ENCODE measurements at regions not wholly inside any gene's neighbourhood (a gene's known extent, or its start where the extent isn't known, plus 50 kb on each side); places are given as distances from the start of the nearest gene placed in this dataset.

- no peaks in the 10 kb centered on the region for H3K79me2 ChIP-seq (ENCODE audit: insufficient read depth, low read length)
- TF ChIP-seq CTCF (IDR thresholded peaks at IDR 0.05; ENCODE audit: extremely low read depth, low read depth, low read length): no peak
- peaks cover 9% of the 10 kb centered on the region for H3K4me1 ChIP-seq (ENCODE audit: insufficient read depth, low read length)
- H3K9me3 ChIP-seq (ENCODE audit: low read depth, low read length): no peaks in the 10 kb centered on the region
- H3K27me3 ChIP-seq (ENCODE audit: insufficient read depth, low read length): peaks cover 14% of the 10 kb centered on the region
- H4K20me1 ChIP-seq (ENCODE audit: insufficient read depth, low read length): no peaks in the 10 kb centered on the region
- H3K27ac ChIP-seq (ENCODE audit: low read depth, low read length): no peak overlapping the region
- no peaks in the 10 kb centered on the region for H3K36me3 ChIP-seq (ENCODE audit: insufficient read depth, low read length)
- no peak overlapping the region for H2AFZ ChIP-seq (ENCODE audit: low read length)
- no peak overlapping the region for H3K4me2 ChIP-seq (ENCODE audit: insufficient read depth, low read length)
- no peak for DNase-seq (ENCODE audit: insufficient read length, low spot score, missing footprints)
- H3K4me3 ChIP-seq (ENCODE audit: insufficient read depth, low read length): no peak overlapping the region
Observed at GRCh38 chr3:182686033-182686886, 107.0 kb upstream of the ATP11B start.

GRCh38 chr3:182690172-182690571, 103.1 kb upstream of the ATP11B start:
- DNase-seq (ENCODE audit: insufficient read length, low spot score, missing footprints): no peak
- H3K27me3 ChIP-seq (ENCODE audit: insufficient read depth, low read length): peaks cover 20% of the 10 kb centered on the region
- H3K4me3 ChIP-seq (ENCODE audit: insufficient read depth, low read length): no peak overlapping the region
- no peak overlapping the region for H2AFZ ChIP-seq (ENCODE audit: low read length)
- no peaks in the 10 kb centered on the region for H4K20me1 ChIP-seq (ENCODE audit: insufficient read depth, low read length)
- TF ChIP-seq CTCF (IDR thresholded peaks at IDR 0.05; ENCODE audit: extremely low read depth, low read depth, low read length): no peak
- H3K9me3 ChIP-seq (ENCODE audit: low read depth, low read length): no peaks in the 10 kb centered on the region
- no peak overlapping the region for H3K4me2 ChIP-seq (ENCODE audit: insufficient read depth, low read length)
- H3K27ac ChIP-seq (ENCODE audit: low read depth, low read length): no peak overlapping the region
- no peaks in the 10 kb centered on the region for H3K79me2 ChIP-seq (ENCODE audit: insufficient read depth, low read length)
- no peaks in the 10 kb centered on the region for H3K4me1 ChIP-seq (ENCODE audit: insufficient read depth, low read length)
- no peaks in the 10 kb centered on the region for H3K36me3 ChIP-seq (ENCODE audit: insufficient read depth, low read length)

GRCh38 chr3:182692021-182692420, 101.3 kb upstream of the ATP11B start:
- no peak overlapping the region for H2AFZ ChIP-seq (ENCODE audit: low read length)
- TF ChIP-seq CTCF (IDR thresholded peaks at IDR 0.05; ENCODE audit: extremely low read depth, low read depth, low read length): no peak
- no peaks in the 10 kb centered on the region for H3K36me3 ChIP-seq (ENCODE audit: insufficient read depth, low read length)
- no peak overlapping the region for H3K4me3 ChIP-seq (ENCODE audit: insufficient read depth, low read length)
- H3K27me3 ChIP-seq (ENCODE audit: insufficient read depth, low read length): peaks cover 16% of the 10 kb centered on the region
- H3K27ac ChIP-seq (ENCODE audit: low read depth, low read length): no peak overlapping the region
- DNase-seq (ENCODE audit: insufficient read length, low spot score, missing footprints): no peak
- no peaks in the 10 kb centered on the region for H3K9me3 ChIP-seq (ENCODE audit: low read depth, low read length)
- no peak overlapping the region for H3K4me2 ChIP-seq (ENCODE audit: insufficient read depth, low read length)
- no peaks in the 10 kb centered on the region for H3K4me1 ChIP-seq (ENCODE audit: insufficient read depth, low read length)
- no peaks in the 10 kb centered on the region for H4K20me1 ChIP-seq (ENCODE audit: insufficient read depth, low read length)
- no peaks in the 10 kb centered on the region for H3K79me2 ChIP-seq (ENCODE audit: insufficient read depth, low read length)

GRCh38 chr3:182692695-182693094, 100.6 kb upstream of the ATP11B start:
- TF ChIP-seq CTCF (IDR thresholded peaks at IDR 0.05; ENCODE audit: extremely low read depth, low read depth, low read length): no peak
- Histone ChIP-seq H3K4me2 (ENCODE audit: insufficient read depth, low read length) (no peak overlapping the region), H3K27me3 (ENCODE audit: insufficient read depth, low read length) (peaks cover 16% of the 10 kb centered on the region), H3K4me3 (ENCODE audit: insufficient read depth, low read length) (no peak overlapping the region), H2AFZ (ENCODE audit: low read length) (no peak overlapping the region), H3K4me1 (ENCODE audit: insufficient read depth, low read length) (no peaks in the 10 kb centered on the region), H4K20me1 (ENCODE audit: insufficient read depth, low read length) (no peaks in the 10 kb centered on the region), H3K36me3 (ENCODE audit: insufficient read depth, low read length) (no peaks in the 10 kb centered on the region), H3K27ac (ENCODE audit: low read depth, low read length) (no peak overlapping the region), H3K9me3 (ENCODE audit: low read depth, low read length) (no peaks in the 10 kb centered on the region), H3K79me2 (ENCODE audit: insufficient read depth, low read length) (no peaks in the 10 kb centered on the region)
- DNase-seq (ENCODE audit: insufficient read length, low spot score, missing footprints): no peak
